ENCODE measurements at regions not wholly inside any gene's neighbourhood (a gene's known extent, or its start where the extent isn't known, plus 50 kb on each side); places are given as distances from the start of the nearest gene placed in this dataset.

- TF ChIP-seq CTCF (IDR thresholded peaks at IDR 0.05) (no peak), POLR2A (IDR thresholded peaks at IDR 0.05) (no peak)
These were observed 1434.7 kb downstream of the BRD1 start for GRCh38 chr22:48393041-48393370.

All from tibial nerve (tissue), 3 donors.